H4 (cell line): ENCODE measurements at regions not wholly inside any gene's neighbourhood (a gene's known extent, or its start where the extent isn't known, plus 50 kb on each side); places are given as distances from the start of the nearest gene placed in this dataset.
"Not testable (repeated sequence)": the region's sequence is repeated elsewhere in the genome, so short reads cannot be mapped to it uniquely, and the experiment has no call there.

Experiments
- DNase-seq: peaks from one replicate; pipeline ENCODE4 v3.0.0-alpha.2; 2015; ENCODE audit warnings: low spot score

GRCh38 chr2:13858626-13859025 lies 773.9 kb upstream of the LRATD1 start:
- DNase-seq, result peak; percentile 23

GRCh38 chr2:13868275-13868674 lies 764.2 kb upstream of the LRATD1 start:
- not testable (repeated sequence) for DNase-seq

GRCh38 chr2:13876491-13877037 lies 756.0 kb upstream of the LRATD1 start:
- no peak for DNase-seq

- DNase-seq, result no peak
Measured at GRCh38 chr2:13877571-13877970, 754.9 kb upstream of the LRATD1 start.

GRCh38 chr2:13884291-13884976 lies 748.1 kb upstream of the LRATD1 start:
- DNase-seq, result peak; percentile 9

- no peak for DNase-seq
Measured at GRCh38 chr2:13901526-13901925, 731.0 kb upstream of the LRATD1 start.

- no peak for DNase-seq
Measured at GRCh38 chr2:13905831-13906230, 726.7 kb upstream of the LRATD1 start.

- DNase-seq, result no peak
Measured at GRCh38 chr2:13916066-13916465, 716.5 kb upstream of the LRATD1 start.

GRCh38 chr2:13917958-13918357 lies 714.6 kb upstream of the LRATD1 start:
- no peak for DNase-seq

GRCh38 chr2:13919981-13920382 lies 712.5 kb upstream of the LRATD1 start:
- DNase-seq, result no peak

- DNase-seq, result no peak
Measured at GRCh38 chr2:13921245-13921644, 711.3 kb upstream of the LRATD1 start.

GRCh38 chr2:13923823-13924222 lies 708.7 kb upstream of the LRATD1 start:
- no peak for DNase-seq

GRCh38 chr2:13942111-13942510 lies 690.4 kb upstream of the LRATD1 start:
- DNase-seq, result no peak

- DNase-seq, result no peak
Measured at GRCh38 chr2:13950761-13951160, 681.8 kb upstream of the LRATD1 start.

GRCh38 chr2:13968811-13969210 lies 663.7 kb upstream of the LRATD1 start:
- DNase-seq, result peak; percentile 4

GRCh38 chr2:13986119-13986720 lies 646.3 kb upstream of the LRATD1 start:
- no peak for DNase-seq

GRCh38 chr2:13996527-13996926 lies 636.0 kb upstream of the LRATD1 start:
- DNase-seq, result no peak

- DNase-seq, result peak; percentile 90
Measured at GRCh38 chr2:14011190-14011589, 621.3 kb upstream of the LRATD1 start.

- DNase-seq, result peak; percentile 54
Measured at GRCh38 chr2:14015113-14015630, 617.3 kb upstream of the LRATD1 start.

GRCh38 chr2:14016289-14016955 lies 616.1 kb upstream of the LRATD1 start:
- DNase-seq, result peak; percentile 79

GRCh38 chr2:14018620-14019019 lies 613.9 kb upstream of the LRATD1 start:
- DNase-seq, result no peak

GRCh38 chr2:14023558-14023957 lies 609.0 kb upstream of the LRATD1 start:
- DNase-seq, result no peak

GRCh38 chr2:14039134-14039533 lies 593.4 kb upstream of the LRATD1 start:
- DNase-seq, result no peak
